CD14-positive monocyte (primary cell): ENCODE measurements at regions not wholly inside any gene's neighbourhood (a gene's known extent, or its start where the extent isn't known, plus 50 kb on each side); places are given as distances from the start of the nearest gene placed in this dataset.

Experiments
- DNase-seq, 3 donors: peaks; one replicate each; pipeline ENCODE4 v3.0.0-alpha.2; 2011 to 2022
- H2AFZ ChIP-seq: 2 replicates; pipeline ENCODE4 v1.6.0; 2012; ENCODE audit warnings: mild to moderate bottlenecking, low read depth, low read length, inconsistent platforms; ENCODE audit not compliant: insufficient read depth, poor library complexity, severe bottlenecking
- H3K27ac ChIP-seq, 2 donors: 1 replicate in 1 of 2; 2 replicates in 1 of 2; pipeline ENCODE4 v1.5.1; 2012 to 2013; ENCODE audit warnings: low read length in 2 of 2, control low read depth in 1 of 2, inconsistent platforms in 1 of 2, low read depth in 1 of 2, mild to moderate bottlenecking in 1 of 2
- H3K27me3 ChIP-seq, 2 donors: one replicate each; pipeline versions ENCODE4 v1.6.0 to v1.6.1; 2011 to 2013; ENCODE audit warnings: low read length in 2 of 2; ENCODE audit not compliant: control insufficient read depth in 2 of 2, insufficient read depth in 2 of 2
- H3K36me3 ChIP-seq, 2 donors: replicated peaks in 1 of 2; 1 replicate in 1 of 2; 2 replicates in 1 of 2; pipeline versions ENCODE4 v1.5.1 to v1.6.1; 2012 to 2013; ENCODE audit warnings: low read length in 2 of 2, control low read depth in 1 of 2, inconsistent platforms in 1 of 2, mild to moderate bottlenecking in 1 of 2; ENCODE audit not compliant: insufficient read depth in 2 of 2, control insufficient read depth in 1 of 2
- H3K4me1 ChIP-seq, 2 donors: 1 replicate in 1 of 2; 2 replicates in 1 of 2; pipeline versions ENCODE4 v1.5.1 to v1.6.1; 2012 to 2013; ENCODE audit warnings: low read length in 2 of 2, control low read depth in 1 of 2, inconsistent platforms in 1 of 2, mild to moderate bottlenecking in 1 of 2, moderate library complexity in 1 of 2; ENCODE audit not compliant: insufficient read depth in 2 of 2, control insufficient read depth in 1 of 2
- H3K4me2 ChIP-seq: replicated peaks from 2 replicates; pipeline ENCODE3; 2012; ENCODE audit warnings: low read length, moderate library complexity, mild to moderate bottlenecking; ENCODE audit not compliant: poor library complexity, severe bottlenecking; ENCODE audit errors: extremely low read depth
- H3K4me3 ChIP-seq, 3 experiments: fragments of 200-600 bp in 1 of 3; sonication (generic) in 1 of 3; replicated peaks in 1 of 3; 1 replicate in 2 of 3; 2 replicates in 1 of 3; pipeline ENCODE4 v1.5.1; 2011 to 2013; ENCODE audit warnings: low read length in 3 of 3, mild to moderate bottlenecking in 3 of 3, control low read depth in 2 of 3, low read depth in 2 of 3, inconsistent platforms in 1 of 3, moderate library complexity in 1 of 3
- H3K79me2 ChIP-seq: 2 replicates; pipeline ENCODE4 v1.6.0; 2012; ENCODE audit warnings: mild to moderate bottlenecking, control low read depth, inconsistent platforms, low read length, moderate library complexity; ENCODE audit not compliant: insufficient read depth
- H3K9ac ChIP-seq: 2 replicates; pipeline ENCODE4 v1.6.0; 2017; ENCODE audit warnings: low read length, mild to moderate bottlenecking; ENCODE audit not compliant: insufficient read depth, poor library complexity, severe bottlenecking
- H3K9me3 ChIP-seq, 2 donors: replicated peaks in 1 of 2; 1 replicate in 1 of 2; 2 replicates in 1 of 2; pipeline versions ENCODE4 v1.5.1 to v1.6.1; 2012 to 2013; ENCODE audit warnings: low read length in 2 of 2, control low read depth in 1 of 2; ENCODE audit not compliant: control insufficient read depth in 1 of 2, insufficient read depth in 1 of 2
- H4K20me1 ChIP-seq: 2 replicates; pipeline ENCODE4 v1.6.0; 2012; ENCODE audit warnings: mild to moderate bottlenecking, low read length, control low read depth, moderate library complexity; ENCODE audit not compliant: insufficient read depth
- H3K27ac Mint-ChIP-seq, 7 donors: one replicate each; pipeline ENCODE4 v1.8.0; 2020; ENCODE audit warnings: mild to moderate bottlenecking in 7 of 7, mixed read lengths in 7 of 7, moderate library complexity in 6 of 7, inconsistent platforms in 2 of 7
- H3K27me3 Mint-ChIP-seq, 3 donors: one replicate each; pipeline ENCODE4 v1.8.0; 2021 to 2022; ENCODE audit warnings: low read depth in 3 of 3, mild to moderate bottlenecking in 3 of 3, mixed read lengths in 3 of 3, moderate library complexity in 3 of 3, inconsistent platforms in 1 of 3
- H3K36me3 Mint-ChIP-seq, 2 donors: one replicate each; pipeline ENCODE4 v1.8.0; 2020; ENCODE audit warnings: mixed read lengths in 2 of 2, inconsistent platforms in 1 of 2, mild to moderate bottlenecking in 1 of 2
- H3K4me1 Mint-ChIP-seq: one replicate; pipeline ENCODE4 v1.8.0; 2020; ENCODE audit warnings: mild to moderate bottlenecking, mixed read lengths
- H3K4me3 Mint-ChIP-seq, 2 donors: one replicate each; pipeline ENCODE4 v1.8.0; 2020; ENCODE audit warnings: mild to moderate bottlenecking in 2 of 2, mixed read lengths in 2 of 2, moderate library complexity in 1 of 2
- H3K9me3 Mint-ChIP-seq, 7 donors: one replicate each; pipeline ENCODE4 v1.8.0; 2020 to 2022; ENCODE audit warnings: mixed read lengths in 7 of 7, mild to moderate bottlenecking in 6 of 7, moderate library complexity in 6 of 7, inconsistent platforms in 2 of 7
- WGBS: methylation state at CpG from one replicate; pipeline ENCODE4 v1.1.5; 2013; ENCODE audit warnings: missing lambda C conversion rate; ENCODE audit not compliant: insufficient coverage; 5-methylcytosine and 5-hydroxymethylcytosine counted together
- intact Hi-C, 2 donors: fragments of 100-400 bp; cut with micrococcal nuclease; formaldehyde crosslinking; loops; one replicate each; pipeline versions ENCODE4 v1.15.0 to v1.15.1; 2023
- TF ChIP-seq, protein P1 (sequence below): fragments of 200-600 bp; IDR thresholded peaks from one replicate; pipeline ENCODE4 v1.8.0; 2022; ENCODE audit warnings: antibody characterized with exemption, mild to moderate bottlenecking

GRCh38 chrX:39507617-39508299, 590.0 kb downstream of the BCOR start:
- Histone ChIP-seq H3K9me3 (peaks cover 10 to 20% of the 10 kb centered on the region in 2 donors), H3K27me3 (no peaks in the 10 kb centered on the region), H4K20me1 (no peaks in the 10 kb centered on the region), H3K27ac (no peak overlapping the region), H3K4me2 (no peak overlapping the region), H3K4me1 (peaks cover 4 to 5% of the 10 kb centered on the region in 2 donors), H3K36me3 (no peaks in the 10 kb centered on the region), H3K79me2 (no peaks in the 10 kb centered on the region), H2AFZ (no peak overlapping the region), H3K4me3 (no peak overlapping the region), H3K9ac (no peak overlapping the region)
- no peaks in the 10 kb centered on the region for H3K36me3 Mint-ChIP-seq
- H3K4me1 Mint-ChIP-seq: peaks cover 4% of the 10 kb centered on the region
- peaks cover 0 to 14% (median 2%) of the 10 kb centered on the region in 3 donors for H3K27me3 Mint-ChIP-seq
- H3K27ac Mint-ChIP-seq: no peak overlapping the region
- DNase-seq: no peak
- H3K9me3 Mint-ChIP-seq: peaks cover 4 to 20% (median 10%) of the 10 kb centered on the region in 7 donors
- no peak overlapping the region for H3K4me3 Mint-ChIP-seq
- WGBS: 100% methylated on average over 1 of the region's 4 CpGs
- TF ChIP-seq, protein P1, sequence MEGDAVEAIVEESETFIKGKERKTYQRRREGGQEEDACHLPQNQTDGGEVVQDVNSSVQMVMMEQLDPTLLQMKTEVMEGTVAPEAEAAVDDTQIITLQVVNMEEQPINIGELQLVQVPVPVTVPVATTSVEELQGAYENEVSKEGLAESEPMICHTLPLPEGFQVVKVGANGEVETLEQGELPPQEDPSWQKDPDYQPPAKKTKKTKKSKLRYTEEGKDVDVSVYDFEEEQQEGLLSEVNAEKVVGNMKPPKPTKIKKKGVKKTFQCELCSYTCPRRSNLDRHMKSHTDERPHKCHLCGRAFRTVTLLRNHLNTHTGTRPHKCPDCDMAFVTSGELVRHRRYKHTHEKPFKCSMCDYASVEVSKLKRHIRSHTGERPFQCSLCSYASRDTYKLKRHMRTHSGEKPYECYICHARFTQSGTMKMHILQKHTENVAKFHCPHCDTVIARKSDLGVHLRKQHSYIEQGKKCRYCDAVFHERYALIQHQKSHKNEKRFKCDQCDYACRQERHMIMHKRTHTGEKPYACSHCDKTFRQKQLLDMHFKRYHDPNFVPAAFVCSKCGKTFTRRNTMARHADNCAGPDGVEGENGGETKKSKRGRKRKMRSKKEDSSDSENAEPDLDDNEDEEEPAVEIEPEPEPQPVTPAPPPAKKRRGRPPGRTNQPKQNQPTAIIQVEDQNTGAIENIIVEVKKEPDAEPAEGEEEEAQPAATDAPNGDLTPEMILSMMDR: no peak
- intact Hi-C loops: no loop called here

- no peak overlapping the region for H3K4me3 ChIP-seq
- H3K27me3 Mint-ChIP-seq: peaks cover 0 to 11% (median 2%) of the 10 kb centered on the region in 3 donors
- H4K20me1 ChIP-seq: no peaks in the 10 kb centered on the region
- no peak overlapping the region for H3K9ac ChIP-seq
- intact Hi-C loops: no loop called here
- no peak overlapping the region for H3K4me3 Mint-ChIP-seq
- no peaks in the 10 kb centered on the region for H3K4me1 Mint-ChIP-seq
- H3K4me2 ChIP-seq: no peak overlapping the region
- H3K36me3 Mint-ChIP-seq: no peaks in the 10 kb centered on the region
- H3K27ac ChIP-seq: no peak overlapping the region
- no peaks in the 10 kb centered on the region for H3K79me2 ChIP-seq
- peaks cover 0 to 3% of the 10 kb centered on the region in 2 donors for H3K27me3 ChIP-seq
- no peak overlapping the region for H2AFZ ChIP-seq
- WGBS: 80% methylated on average over 2 of the region's 4 CpGs
- DNase-seq: no peak
- no peak overlapping the region for H3K27ac Mint-ChIP-seq
- TF ChIP-seq, protein P1: no peak
- H3K36me3 ChIP-seq: no peaks in the 10 kb centered on the region
- no peaks in the 10 kb centered on the region for H3K4me1 ChIP-seq
- H3K9me3 Mint-ChIP-seq: peaks cover 4 to 20% (median 10%) of the 10 kb centered on the region in 7 donors
- H3K9me3 ChIP-seq: peaks cover 10 to 20% of the 10 kb centered on the region in 2 donors
These were observed 589.5 kb downstream of the BCOR start for GRCh38 chrX:39508300-39508692.
